IPS DF 4.7 (cell line): ENCODE measurements at regions not wholly inside any gene's neighbourhood (a gene's known extent, or its start where the extent isn't known, plus 50 kb on each side); places are given as distances from the start of the nearest gene placed in this dataset.
"Not testable (repeated sequence)": the region's sequence is repeated elsewhere in the genome, so short reads cannot be mapped to it uniquely, and the experiment has no call there.

Experiments used
- DNase-seq: peaks from one replicate; pipeline ENCODE4 v3.0.0-alpha.2; 2013; ENCODE audit warnings: low spot score; ENCODE audit errors: extremely low read depth

- DNase-seq = peak; percentile 46
These were observed 225.2 kb downstream of the C7orf25 start for GRCh38 chr7:42686594-42687156.

GRCh38 chr7:42685911-42686310 is 226.0 kb downstream of the C7orf25 start:
- DNase-seq = no peak

GRCh38 chr7:42677751-42678699 is 233.8 kb downstream of the C7orf25 start:
- DNase-seq = no peak

GRCh38 chr7:42674541-42674940 is 237.3 kb downstream of the C7orf25 start:
- no peak for DNase-seq

GRCh38 chr7:42673951-42674350 is 237.9 kb downstream of the C7orf25 start:
- no peak for DNase-seq

- no peak for DNase-seq
These were observed 239.4 kb downstream of the C7orf25 start for GRCh38 chr7:42672339-42672999.

- DNase-seq = no peak
These were observed 240.2 kb downstream of the C7orf25 start for GRCh38 chr7:42671627-42672026.

GRCh38 chr7:42666994-42667393 is 244.9 kb downstream of the C7orf25 start:
- no peak for DNase-seq

- no peak for DNase-seq
These were observed 249.0 kb downstream of the C7orf25 start for GRCh38 chr7:42662862-42663261.

GRCh38 chr7:42661312-42661711 is 250.6 kb downstream of the C7orf25 start:
- no peak for DNase-seq

- no peak for DNase-seq
These were observed 261.2 kb downstream of the C7orf25 start for GRCh38 chr7:42650701-42651100.

GRCh38 chr7:42650171-42650570 is 261.7 kb downstream of the C7orf25 start:
- DNase-seq = no peak

- no peak for DNase-seq
These were observed 266.0 kb downstream of the C7orf25 start for GRCh38 chr7:42645906-42646305.

- no peak for DNase-seq
These were observed 269.2 kb downstream of the C7orf25 start for GRCh38 chr7:42642699-42643098.

GRCh38 chr7:42639930-42640329 is 271.9 kb downstream of the C7orf25 start:
- DNase-seq = no peak

- DNase-seq = not testable (repeated sequence)
These were observed 275.5 kb downstream of the C7orf25 start for GRCh38 chr7:42636380-42636779.

GRCh38 chr7:42628054-42628453 is 283.8 kb downstream of the C7orf25 start:
- DNase-seq = no peak

- no peak for DNase-seq
These were observed 284.2 kb downstream of the C7orf25 start for GRCh38 chr7:42627626-42628025.

- no peak for DNase-seq
These were observed 284.8 kb downstream of the C7orf25 start for GRCh38 chr7:42627101-42627500.

GRCh38 chr7:42625421-42625820 is 286.4 kb downstream of the C7orf25 start:
- DNase-seq = no peak

- no peak for DNase-seq
These were observed 287.4 kb downstream of the C7orf25 start for GRCh38 chr7:42624471-42624870.

GRCh38 chr7:42621543-42622219 is 290.2 kb downstream of the C7orf25 start:
- no peak for DNase-seq
